ENCODE measurements at regions not wholly inside any gene's neighbourhood (a gene's known extent, or its start where the extent isn't known, plus 50 kb on each side); places are given as distances from the start of the nearest gene placed in this dataset.

- Mint-ChIP-seq H3K9me3 (peaks cover 0 to 7% (median 0%) of the 10 kb centered on the region in 7 donors), H3K4me3 (no peak overlapping the region), H3K27ac (no peak overlapping the region), H3K27me3 (no peaks in the 10 kb centered on the region), H3K36me3 (no peaks in the 10 kb centered on the region), H3K4me1 (no peaks in the 10 kb centered on the region)
- Histone ChIP-seq H3K9me3 (ENCODE audit: control insufficient read depth in 2 of 2, low read length in 2 of 2) (no peaks in the 10 kb centered on the region), H3K4me3 (ENCODE audit: low read depth, low read length) (no peak overlapping the region), H3K27me3 (ENCODE audit: control insufficient read depth, insufficient read depth, low read length) (no peaks in the 10 kb centered on the region), H3K4me1 (ENCODE audit: control insufficient read depth, insufficient read depth, low read length, poor library complexity, severe bottlenecking) (no peaks in the 10 kb centered on the region), H3K36me3 (ENCODE audit: control insufficient read depth, insufficient read depth, low read length) (no peaks in the 10 kb centered on the region), H3K27ac (ENCODE audit: insufficient read depth, low read length, poor library complexity, severe bottlenecking) (no peak overlapping the region)
- no peak for DNase-seq
- ATAC-seq (ENCODE audit: low read depth in 2 of 2), result no peak
Observed at GRCh38 chr11:28657378-28658030, 549.3 kb downstream of the METTL15 start.

- Mint-ChIP-seq H3K4me3 (no peak overlapping the region), H3K27me3 (peaks cover 4% of the 10 kb centered on the region)
Observed at GRCh38 chr11:28654191-28654590, 546.0 kb downstream of the METTL15 start.

GRCh38 chr11:28649922-28650321, 541.7 kb downstream of the METTL15 start:
- Histone ChIP-seq H3K4me3 (ENCODE audit: low read depth, low read length) (no peak overlapping the region), H3K27me3 (ENCODE audit: control insufficient read depth, insufficient read depth, low read length) (no peaks in the 10 kb centered on the region), H3K27ac (ENCODE audit: insufficient read depth, low read length, poor library complexity, severe bottlenecking) (no peak overlapping the region), H3K4me1 (ENCODE audit: control insufficient read depth, insufficient read depth, low read length, poor library complexity, severe bottlenecking) (no peaks in the 10 kb centered on the region), H3K9me3 (ENCODE audit: control insufficient read depth in 2 of 2, low read length in 2 of 2) (no peaks in the 10 kb centered on the region), H3K36me3 (ENCODE audit: control insufficient read depth, insufficient read depth, low read length) (no peaks in the 10 kb centered on the region)
- H3K9me3 Mint-ChIP-seq, result peaks cover 2 to 11% (median 4%) of the 10 kb centered on the region in 7 donors
- no peaks in the 10 kb centered on the region for H3K36me3 Mint-ChIP-seq
- no peak overlapping the region for H3K27ac Mint-ChIP-seq
- DNase-seq (no peak), ATAC-seq (ENCODE audit: low read depth in 2 of 2) (no peak)
- no peaks in the 10 kb centered on the region for H3K4me1 Mint-ChIP-seq
- H3K4me3 Mint-ChIP-seq, result no peak overlapping the region
- peaks cover 4% of the 10 kb centered on the region for H3K27me3 Mint-ChIP-seq

More at GRCh38 chr11:28654191-28654590, 546.0 kb downstream of the METTL15 start:
- no peak overlapping the region for H3K4me3 ChIP-seq (ENCODE audit: low read depth, low read length)
- ATAC-seq (ENCODE audit: low read depth in 2 of 2) (no peak), DNase-seq (no peak)
- no peaks in the 10 kb centered on the region for H3K4me1 ChIP-seq (ENCODE audit: control insufficient read depth, insufficient read depth, low read length, poor library complexity, severe bottlenecking)
- Mint-ChIP-seq H3K9me3 (peaks cover 0 to 2% (median 0%) of the 10 kb centered on the region in 7 donors), H3K36me3 (no peaks in the 10 kb centered on the region), H3K27ac (no peak overlapping the region), H3K4me1 (no peaks in the 10 kb centered on the region)
- H3K9me3 ChIP-seq (ENCODE audit: control insufficient read depth in 2 of 2, low read length in 2 of 2), result no peaks in the 10 kb centered on the region
- H3K36me3 ChIP-seq (ENCODE audit: control insufficient read depth, insufficient read depth, low read length), result no peaks in the 10 kb centered on the region
- H3K27me3 ChIP-seq (ENCODE audit: control insufficient read depth, insufficient read depth, low read length), result no peaks in the 10 kb centered on the region
- no peak overlapping the region for H3K27ac ChIP-seq (ENCODE audit: insufficient read depth, low read length, poor library complexity, severe bottlenecking)

DNA sequence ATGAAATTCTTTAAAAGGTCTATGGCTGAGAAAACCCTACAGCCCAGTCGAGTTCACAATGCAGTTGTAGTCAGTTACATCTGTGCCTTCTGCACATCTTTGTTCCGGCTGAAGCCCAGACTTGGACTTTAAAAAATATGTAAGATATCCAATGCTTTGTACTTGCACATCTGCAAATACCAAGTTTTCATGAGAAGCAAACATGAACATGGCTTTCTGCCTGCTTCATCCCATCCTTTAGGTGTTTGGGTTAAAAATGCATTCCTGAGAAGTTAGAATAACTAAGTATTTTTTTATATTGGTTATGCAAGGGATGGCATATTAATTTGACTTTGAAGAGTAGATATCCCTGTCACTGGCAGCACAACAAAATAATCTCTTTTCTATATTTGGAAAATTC, 528.4 kb downstream of the METTL15 start:
- Histone ChIP-seq H3K9me3 (ENCODE audit: control insufficient read depth in 2 of 2, low read length in 2 of 2) (no peaks in the 10 kb centered on the region), H3K4me3 (ENCODE audit: low read depth, low read length) (no peak overlapping the region), H3K27ac (ENCODE audit: insufficient read depth, low read length, poor library complexity, severe bottlenecking) (no peak overlapping the region), H3K4me1 (ENCODE audit: control insufficient read depth, insufficient read depth, low read length, poor library complexity, severe bottlenecking) (no peaks in the 10 kb centered on the region), H3K36me3 (ENCODE audit: control insufficient read depth, insufficient read depth, low read length) (no peaks in the 10 kb centered on the region), H3K27me3 (ENCODE audit: control insufficient read depth, insufficient read depth, low read length) (no peaks in the 10 kb centered on the region)
- no peak for DNase-seq
- H3K4me3 Mint-ChIP-seq, result no peak overlapping the region
- no peaks in the 10 kb centered on the region for H3K27me3 Mint-ChIP-seq
- no peaks in the 10 kb centered on the region for H3K4me1 Mint-ChIP-seq
- H3K9me3 Mint-ChIP-seq, result peaks cover 0 to 5% (median 3%) of the 10 kb centered on the region in 7 donors
- ATAC-seq (ENCODE audit: low read depth in 2 of 2), result no peak
- no peaks in the 10 kb centered on the region for H3K36me3 Mint-ChIP-seq
- H3K27ac Mint-ChIP-seq, result no peak overlapping the region

DNA sequence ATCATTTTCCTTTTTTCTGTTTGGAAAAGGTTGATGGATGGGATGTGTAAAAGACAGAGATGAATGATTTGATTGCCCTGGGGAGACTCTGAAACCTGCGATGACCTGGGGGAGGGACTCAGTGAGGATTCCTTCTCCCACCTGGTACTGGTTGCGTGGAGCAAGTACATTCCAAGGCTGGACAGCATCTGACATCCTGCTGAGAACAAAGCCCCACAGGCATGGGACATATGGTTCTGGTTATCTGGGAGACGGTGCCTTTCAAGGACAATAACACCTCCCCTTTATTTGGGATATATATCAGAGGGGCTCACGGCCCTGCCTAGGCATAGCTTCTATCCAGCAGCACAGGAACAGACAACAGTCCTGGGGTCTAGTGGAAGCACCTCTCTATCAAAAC, 527.8 kb downstream of the METTL15 start:
- H3K36me3 Mint-ChIP-seq, result no peaks in the 10 kb centered on the region
- H3K4me3 Mint-ChIP-seq, result no peak overlapping the region
- ATAC-seq (ENCODE audit: low read depth in 2 of 2), result no peak

GRCh38 chr11:28632338-28632737, 524.1 kb downstream of the METTL15 start:
- H3K4me3 Mint-ChIP-seq, result no peak overlapping the region
- no peak for DNase-seq
- H3K27me3 ChIP-seq (ENCODE audit: control insufficient read depth, insufficient read depth, low read length), result no peaks in the 10 kb centered on the region
- H3K9me3 Mint-ChIP-seq, result peaks cover 0 to 5% (median 1%) of the 10 kb centered on the region in 7 donors
- ATAC-seq (ENCODE audit: low read depth in 2 of 2), result no peak
- H3K36me3 ChIP-seq (ENCODE audit: control insufficient read depth, insufficient read depth, low read length), result no peaks in the 10 kb centered on the region
- no peaks in the 10 kb centered on the region for H3K9me3 ChIP-seq (ENCODE audit: control insufficient read depth in 2 of 2, low read length in 2 of 2)
- H3K4me1 ChIP-seq (ENCODE audit: control insufficient read depth, insufficient read depth, low read length, poor library complexity, severe bottlenecking), result no peaks in the 10 kb centered on the region
- no peaks in the 10 kb centered on the region for H3K36me3 Mint-ChIP-seq
- no peaks in the 10 kb centered on the region for H3K4me1 Mint-ChIP-seq
- no peaks in the 10 kb centered on the region for H3K27me3 Mint-ChIP-seq
- no peak overlapping the region for H3K27ac ChIP-seq (ENCODE audit: insufficient read depth, low read length, poor library complexity, severe bottlenecking)
- no peak overlapping the region for H3K4me3 ChIP-seq (ENCODE audit: low read depth, low read length)
- no peak overlapping the region for H3K27ac Mint-ChIP-seq

More for the DNA sequence above, 527.8 kb downstream of the METTL15 start:
- H3K27ac Mint-ChIP-seq, result no peak overlapping the region
- no peaks in the 10 kb centered on the region for H3K9me3 ChIP-seq (ENCODE audit: control insufficient read depth in 2 of 2, low read length in 2 of 2)
- H3K4me3 ChIP-seq (ENCODE audit: low read depth, low read length), result no peak overlapping the region
- no peaks in the 10 kb centered on the region for H3K27me3 ChIP-seq (ENCODE audit: control insufficient read depth, insufficient read depth, low read length)
- H3K4me1 ChIP-seq (ENCODE audit: control insufficient read depth, insufficient read depth, low read length, poor library complexity, severe bottlenecking), result no peaks in the 10 kb centered on the region
- no peaks in the 10 kb centered on the region for H3K36me3 ChIP-seq (ENCODE audit: control insufficient read depth, insufficient read depth, low read length)
- peaks cover 0 to 5% (median 3%) of the 10 kb centered on the region in 7 donors for H3K9me3 Mint-ChIP-seq
- DNase-seq, result no peak
- no peaks in the 10 kb centered on the region for H3K4me1 Mint-ChIP-seq
- no peaks in the 10 kb centered on the region for H3K27me3 Mint-ChIP-seq
- H3K27ac ChIP-seq (ENCODE audit: insufficient read depth, low read length, poor library complexity, severe bottlenecking), result no peak overlapping the region

DNA sequence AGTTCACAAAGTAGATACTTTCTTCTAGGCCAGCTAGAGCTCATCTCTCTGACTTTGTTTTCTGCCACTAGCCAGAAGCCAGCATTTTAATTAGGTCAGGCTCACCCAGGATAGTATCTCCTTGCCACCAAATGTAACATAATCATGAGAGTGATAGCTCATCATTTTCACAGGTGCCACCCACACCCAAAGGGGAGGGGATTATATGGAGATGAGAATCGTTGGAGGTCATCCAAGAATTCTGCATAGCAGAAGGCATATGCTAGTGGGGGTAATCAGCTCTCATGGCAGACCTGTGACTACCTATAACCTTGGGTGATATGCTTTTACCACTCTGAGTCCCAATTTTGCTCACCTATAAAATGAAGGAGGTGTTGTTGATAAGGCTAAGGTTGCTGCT, 523.0 kb downstream of the METTL15 start:
- H3K27me3 ChIP-seq (ENCODE audit: control insufficient read depth, insufficient read depth, low read length), result no peaks in the 10 kb centered on the region
- no peak overlapping the region for H3K4me3 Mint-ChIP-seq
- no peaks in the 10 kb centered on the region for H3K27me3 Mint-ChIP-seq

GRCh38 chr11:28629235-28629634, 521.0 kb downstream of the METTL15 start:
- Mint-ChIP-seq H3K4me1 (no peaks in the 10 kb centered on the region), H3K9me3 (peaks cover 0 to 5% (median 0%) of the 10 kb centered on the region in 7 donors), H3K4me3 (no peak overlapping the region), H3K27ac (no peak overlapping the region), H3K36me3 (no peaks in the 10 kb centered on the region), H3K27me3 (no peaks in the 10 kb centered on the region)
- H3K4me3 ChIP-seq (ENCODE audit: low read depth, low read length), result no peak overlapping the region
- DNase-seq (no peak), ATAC-seq (ENCODE audit: low read depth in 2 of 2) (no peak)
- H3K9me3 ChIP-seq (ENCODE audit: control insufficient read depth in 2 of 2, low read length in 2 of 2), result no peaks in the 10 kb centered on the region
- H3K27me3 ChIP-seq (ENCODE audit: control insufficient read depth, insufficient read depth, low read length), result no peaks in the 10 kb centered on the region
- no peaks in the 10 kb centered on the region for H3K36me3 ChIP-seq (ENCODE audit: control insufficient read depth, insufficient read depth, low read length)
- no peaks in the 10 kb centered on the region for H3K4me1 ChIP-seq (ENCODE audit: control insufficient read depth, insufficient read depth, low read length, poor library complexity, severe bottlenecking)
- no peak overlapping the region for H3K27ac ChIP-seq (ENCODE audit: insufficient read depth, low read length, poor library complexity, severe bottlenecking)

More for the DNA sequence above, 523.0 kb downstream of the METTL15 start:
- ATAC-seq (ENCODE audit: low read depth in 2 of 2), result no peak
- no peaks in the 10 kb centered on the region for H3K36me3 Mint-ChIP-seq
- H3K4me3 ChIP-seq (ENCODE audit: low read depth, low read length), result no peak overlapping the region
- H3K27ac Mint-ChIP-seq, result no peak overlapping the region
- no peaks in the 10 kb centered on the region for H3K4me1 ChIP-seq (ENCODE audit: control insufficient read depth, insufficient read depth, low read length, poor library complexity, severe bottlenecking)
- H3K4me1 Mint-ChIP-seq, result no peaks in the 10 kb centered on the region
- peaks cover 0 to 5% (median 1%) of the 10 kb centered on the region in 7 donors for H3K9me3 Mint-ChIP-seq
- H3K36me3 ChIP-seq (ENCODE audit: control insufficient read depth, insufficient read depth, low read length), result no peaks in the 10 kb centered on the region
- H3K27ac ChIP-seq (ENCODE audit: insufficient read depth, low read length, poor library complexity, severe bottlenecking), result no peak overlapping the region
- no peaks in the 10 kb centered on the region for H3K9me3 ChIP-seq (ENCODE audit: control insufficient read depth in 2 of 2, low read length in 2 of 2)
- no peak for DNase-seq
